ENCODE measurements at regions not wholly inside any gene's neighbourhood (a gene's known extent, or its start where the extent isn't known, plus 50 kb on each side); places are given as distances from the start of the nearest gene placed in this dataset.

- intact Hi-C loops (cut with DNase I): no loop called here
- DNase-seq: peak in 4 of 6 donors; percentile 47 to 68 (median 57)
- ATAC-seq: peak; percentile 54 to 89 (median 83)
- 7 to 10% methylated on average over 11 of the region's 11 CpGs for WGBS, 2 donors
- H3K9me3 ChIP-seq: no peaks in the 10 kb centered on the region
- no peak for FAIRE-seq
- no peak overlapping the region for H3K27ac ChIP-seq
- no peaks in the 10 kb centered on the region for H3K36me3 ChIP-seq
- H3K27me3 ChIP-seq: no peaks in the 10 kb centered on the region
- H3K4me1 ChIP-seq: no peaks in the 10 kb centered on the region
- H3K4me3 ChIP-seq: no peak overlapping the region
- TF ChIP-seq, protein P1, sequence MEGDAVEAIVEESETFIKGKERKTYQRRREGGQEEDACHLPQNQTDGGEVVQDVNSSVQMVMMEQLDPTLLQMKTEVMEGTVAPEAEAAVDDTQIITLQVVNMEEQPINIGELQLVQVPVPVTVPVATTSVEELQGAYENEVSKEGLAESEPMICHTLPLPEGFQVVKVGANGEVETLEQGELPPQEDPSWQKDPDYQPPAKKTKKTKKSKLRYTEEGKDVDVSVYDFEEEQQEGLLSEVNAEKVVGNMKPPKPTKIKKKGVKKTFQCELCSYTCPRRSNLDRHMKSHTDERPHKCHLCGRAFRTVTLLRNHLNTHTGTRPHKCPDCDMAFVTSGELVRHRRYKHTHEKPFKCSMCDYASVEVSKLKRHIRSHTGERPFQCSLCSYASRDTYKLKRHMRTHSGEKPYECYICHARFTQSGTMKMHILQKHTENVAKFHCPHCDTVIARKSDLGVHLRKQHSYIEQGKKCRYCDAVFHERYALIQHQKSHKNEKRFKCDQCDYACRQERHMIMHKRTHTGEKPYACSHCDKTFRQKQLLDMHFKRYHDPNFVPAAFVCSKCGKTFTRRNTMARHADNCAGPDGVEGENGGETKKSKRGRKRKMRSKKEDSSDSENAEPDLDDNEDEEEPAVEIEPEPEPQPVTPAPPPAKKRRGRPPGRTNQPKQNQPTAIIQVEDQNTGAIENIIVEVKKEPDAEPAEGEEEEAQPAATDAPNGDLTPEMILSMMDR (IDR thresholded peaks at IDR 0.05): no peak
These were observed 92.1 kb downstream of the HMX1 start for GRCh38 chr4:8779490-8779932.

- H3K4me3 ChIP-seq: no peak overlapping the region
- WGBS, 2 donors: 58 to 65% methylated on average over 9 of the region's 9 CpGs
- no peak overlapping the region for H3K27ac ChIP-seq
- intact Hi-C loops (cut with DNase I): no loop called here
- DNase-seq (peak in 2 of 6 donors; percentile 9 to 31), FAIRE-seq (no peak), ATAC-seq (no peak)
- TF ChIP-seq, protein P1 (IDR thresholded peaks at IDR 0.05): no peak
- no peaks in the 10 kb centered on the region for H3K4me1 ChIP-seq
- no peaks in the 10 kb centered on the region for H3K36me3 ChIP-seq
- H3K27me3 ChIP-seq: no peaks in the 10 kb centered on the region
- no peaks in the 10 kb centered on the region for H3K9me3 ChIP-seq
These were observed 92.9 kb downstream of the HMX1 start for GRCh38 chr4:8778760-8779159.

DNA sequence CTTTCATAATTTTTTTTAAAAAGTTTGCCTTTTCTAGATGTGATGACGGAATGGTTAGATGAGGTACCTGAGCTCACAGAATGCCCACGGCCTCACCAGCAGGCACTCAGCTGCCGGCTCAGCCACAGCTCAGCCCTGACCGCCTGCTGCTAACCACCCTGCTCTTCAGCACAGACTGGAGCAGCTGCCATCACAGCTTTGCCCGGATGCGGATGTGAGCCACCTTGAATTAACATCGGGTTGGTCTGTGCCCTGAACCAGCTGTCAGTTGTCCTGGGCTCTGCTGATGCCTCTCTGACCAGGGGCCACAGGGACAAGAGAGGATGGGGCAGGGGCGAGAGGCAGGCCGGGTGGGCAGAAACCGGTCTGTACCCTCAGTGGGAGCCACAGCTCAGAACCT, 93.3 kb downstream of the HMX1 start:
- 49 to 73% methylated on average over 9 to 10 of the region's 10 CpGs for WGBS, 2 donors
- TF ChIP-seq, protein P1 (IDR thresholded peaks at IDR 0.05): no peak
- no peak for ATAC-seq
- no peaks in the 10 kb centered on the region for H3K36me3 ChIP-seq
- H3K4me1 ChIP-seq: no peaks in the 10 kb centered on the region
- H3K27ac ChIP-seq: no peak overlapping the region
- FAIRE-seq: no peak
- peak in 2 of 6 donors; percentile 3 to 46 for DNase-seq
- no peak overlapping the region for H3K4me3 ChIP-seq
- H3K27me3 ChIP-seq: no peaks in the 10 kb centered on the region
- intact Hi-C loops (cut with DNase I): no loop called here
- H3K9me3 ChIP-seq: no peaks in the 10 kb centered on the region

GRCh38 chr4:8777320-8778196, 94.1 kb downstream of the HMX1 start:
- DNase-seq (peak in 2 of 6 donors; percentile 38), FAIRE-seq (no peak), ATAC-seq (no peak)
- H3K27ac ChIP-seq: no peak overlapping the region
- no peaks in the 10 kb centered on the region for H3K36me3 ChIP-seq
- intact Hi-C loops (cut with DNase I): no loop called here
- no peaks in the 10 kb centered on the region for H3K27me3 ChIP-seq
- H3K4me3 ChIP-seq: no peak overlapping the region
- H3K9me3 ChIP-seq: no peaks in the 10 kb centered on the region
- TF ChIP-seq, protein P1 (IDR thresholded peaks at IDR 0.05): no peak
- no peaks in the 10 kb centered on the region for H3K4me1 ChIP-seq
- 60 to 70% methylated on average over 12 of the region's 12 CpGs for WGBS, 2 donors

DNA sequence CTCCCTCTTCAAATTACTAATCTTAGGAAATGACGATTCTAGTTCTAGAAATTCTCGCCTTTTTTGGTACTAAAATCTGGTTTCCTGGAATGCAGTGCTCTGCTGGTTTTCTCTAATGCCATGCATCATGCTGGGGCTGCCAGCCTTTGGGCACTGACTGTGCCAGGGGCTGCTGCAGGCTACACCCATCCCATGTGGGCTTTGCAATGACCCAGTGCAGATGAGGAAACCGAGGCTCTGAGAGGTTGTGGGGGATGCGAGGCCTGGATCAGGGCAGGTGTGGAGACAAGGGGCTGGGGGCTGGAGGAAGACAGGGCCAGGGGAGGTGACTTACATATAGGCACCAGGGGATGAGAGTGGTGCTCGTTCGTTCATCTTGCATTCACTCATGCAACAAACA, 95.3 kb downstream of the HMX1 start:
- FAIRE-seq (no peak), ATAC-seq (no peak), DNase-seq (peak in 2 of 6 donors; percentile 19 to 34)
- 57 to 72% methylated on average over 6 of the region's 6 CpGs for WGBS, 2 donors
- Histone ChIP-seq H3K4me1 (no peaks in the 10 kb centered on the region), H3K27me3 (no peaks in the 10 kb centered on the region), H3K36me3 (no peaks in the 10 kb centered on the region), H3K9me3 (no peaks in the 10 kb centered on the region), H3K27ac (no peak overlapping the region), H3K4me3 (no peak overlapping the region)
- intact Hi-C loops (cut with DNase I): no loop called here
- TF ChIP-seq, protein P1 (IDR thresholded peaks at IDR 0.05): no peak
